T-cell (primary cell): ENCODE measurements at regions not wholly inside any gene's neighbourhood (a gene's known extent, or its start where the extent isn't known, plus 50 kb on each side); places are given as distances from the start of the nearest gene placed in this dataset.

Experiments
- ATAC-seq, 4 experiments: fragments of 200-7000 bp in 3 of 4; fragments of 150-1000 bp in 1 of 4; cut with Tn5 transposase; replicated peaks in 1 of 4; 1 replicate in 3 of 4; 2 replicates in 1 of 4; pipeline ENCODE4 v1.10.0; 2021; ENCODE audit warnings: moderate library complexity in 3 of 4, mild to moderate bottlenecking in 2 of 4, moderate number of reproducible peaks in 1 of 4
- CTCF ChIA-PET, 2 donors: fragments of 300-600 bp; sonication (Branson Sonifier 250); formaldehyde crosslinking; loops; one replicate each; lab custom pipeline; 2022; ENCODE audit warnings: antibody characterized with exemption in 2 of 2; lab: Charles Lee
- POLR2A ChIA-PET, 2 donors: fragments of 300-600 bp; sonication (Branson Sonifier 250); formaldehyde crosslinking; loops; one replicate each; lab custom pipeline; 2022; ENCODE audit warnings: antibody characterized with exemption in 2 of 2; lab: Charles Lee
- DNase-seq, 35 experiments: peaks; one replicate each; pipeline versions ENCODE4 v3.0.0 to v3.0.0-alpha.2; 2013 to 2023
- H3K27ac ChIP-seq: one replicate; pipeline ENCODE4 v1.5.1; 2013; ENCODE audit warnings: low read length
- H3K27me3 ChIP-seq, 2 experiments: replicated peaks in 1 of 2; 1 replicate in 1 of 2; 2 replicates in 1 of 2; pipeline versions ENCODE4 v1.6.1 to v1.7.0; 2013; ENCODE audit warnings: low read length in 1 of 2, mixed read lengths in 1 of 2; ENCODE audit not compliant: control insufficient read depth in 2 of 2, insufficient read depth in 2 of 2; ENCODE audit errors: extremely low read depth in 1 of 2
- H3K36me3 ChIP-seq, 2 donors: 1 replicate in 1 of 2; 2 replicates in 1 of 2; pipeline versions ENCODE4 v1.6.1 to v1.7.0; 2013; ENCODE audit warnings: low read length in 1 of 2; ENCODE audit not compliant: control insufficient read depth in 2 of 2, insufficient read depth in 1 of 2; ENCODE audit errors: extremely low read depth in 1 of 2
- H3K4me1 ChIP-seq, 2 experiments: 1 replicate in 1 of 2; 2 replicates in 1 of 2; pipeline versions ENCODE4 v1.6.1 to v1.7.0; 2013; ENCODE audit warnings: low read length in 2 of 2, mixed read lengths in 1 of 2; ENCODE audit not compliant: insufficient read depth in 2 of 2, control insufficient read depth in 1 of 2; ENCODE audit errors: extremely low read depth in 1 of 2
- H3K4me3 ChIP-seq, 2 donors: 1 replicate in 1 of 2; 2 replicates in 1 of 2; pipeline versions ENCODE4 v1.5.1 to v1.7.0; 2013; ENCODE audit warnings: mild to moderate bottlenecking in 2 of 2, low read length in 1 of 2, moderate library complexity in 1 of 2; ENCODE audit not compliant: control insufficient read depth in 1 of 2; ENCODE audit errors: extremely low read depth in 1 of 2
- H3K9me3 ChIP-seq: 2 replicates; pipeline ENCODE4 v1.7.0; 2013
- H3K27ac Mint-ChIP-seq, 2 donors: one replicate each; pipeline ENCODE4 v1.8.0; 2020 to 2021; ENCODE audit warnings: mild to moderate bottlenecking in 2 of 2, mixed read lengths in 2 of 2
- H3K27me3 Mint-ChIP-seq, 2 donors: one replicate each; pipeline ENCODE4 v1.8.0; 2021 to 2022; ENCODE audit warnings: mixed read lengths in 2 of 2
- H3K36me3 Mint-ChIP-seq: one replicate; pipeline ENCODE4 v1.8.0; 2021; ENCODE audit warnings: mixed read lengths
- H3K4me1 Mint-ChIP-seq, 3 donors: one replicate each; pipeline ENCODE4 v1.8.0; 2020 to 2022; ENCODE audit warnings: mixed read lengths in 3 of 3, mild to moderate bottlenecking in 1 of 3
- H3K4me3 Mint-ChIP-seq, 3 donors: one replicate each; pipeline ENCODE4 v1.8.0; 2020 to 2022; ENCODE audit warnings: mild to moderate bottlenecking in 3 of 3, mixed read lengths in 3 of 3, moderate library complexity in 3 of 3
- H3K9me3 Mint-ChIP-seq, 3 donors: one replicate each; pipeline ENCODE4 v1.8.0; 2020 to 2022; ENCODE audit warnings: mixed read lengths in 3 of 3
- WGBS: methylation state at CpG from one replicate; pipeline ENCODE4 v1.1.5; 2013; ENCODE audit warnings: missing lambda C conversion rate; ENCODE audit not compliant: insufficient coverage; 5-methylcytosine and 5-hydroxymethylcytosine counted together

- H3K27ac Mint-ChIP-seq: no peak overlapping the region
- H3K4me3 Mint-ChIP-seq: no peak overlapping the region
- Histone ChIP-seq H3K27me3 (peaks cover 0 to 3% of the 10 kb centered on the region in 2 experiments), H3K4me3 (no peak overlapping the region), H3K27ac (no peak overlapping the region), H3K9me3 (no peaks in the 10 kb centered on the region), H3K36me3 (no peaks in the 10 kb centered on the region), H3K4me1 (no peaks in the 10 kb centered on the region)
- WGBS: 80% methylated on average over 2 of the region's 6 CpGs
- H3K27me3 Mint-ChIP-seq: peaks cover 8 to 15% of the 10 kb centered on the region in 2 donors
- peaks cover 0 to 9% (median 9%) of the 10 kb centered on the region in 3 donors for H3K9me3 Mint-ChIP-seq
- DNase-seq (no peak), ATAC-seq (no peak)
- H3K4me1 Mint-ChIP-seq: no peaks in the 10 kb centered on the region
- POLR2A ChIA-PET: no interaction called here
- CTCF ChIA-PET: no interaction called here
- H3K36me3 Mint-ChIP-seq: no peaks in the 10 kb centered on the region
These were observed 260.1 kb upstream of the ARID1B start for GRCh38 chr6:156517088-156517487.

GRCh38 chr6:156515242-156515641, 261.9 kb upstream of the ARID1B start:
- H3K4me3 ChIP-seq: no peak overlapping the region
- Mint-ChIP-seq H3K27ac (no peak overlapping the region), H3K4me3 (no peak overlapping the region), H3K9me3 (peaks cover 0 to 8% (median 7%) of the 10 kb centered on the region in 3 donors), H3K36me3 (no peaks in the 10 kb centered on the region), H3K4me1 (no peaks in the 10 kb centered on the region), H3K27me3 (peaks cover 8 to 15% of the 10 kb centered on the region in 2 donors)
- no peak overlapping the region for H3K27ac ChIP-seq
- no peaks in the 10 kb centered on the region for H3K9me3 ChIP-seq
- 22% methylated on average over 3 of the region's 4 CpGs for WGBS
- ATAC-seq (no peak), DNase-seq (no peak)
- no peaks in the 10 kb centered on the region for H3K36me3 ChIP-seq
- ChIA-PET POLR2A (no interaction called here), CTCF (no interaction called here)
- no peaks in the 10 kb centered on the region for H3K4me1 ChIP-seq
- H3K27me3 ChIP-seq: peaks cover 0 to 3% of the 10 kb centered on the region in 2 experiments

- no CpG with 5 or more reads among the region's 2 CpGs for WGBS
These were observed 263.7 kb upstream of the ARID1B start for GRCh38 chr6:156513504-156513903.

GRCh38 chr6:156511570-156511969, 265.6 kb upstream of the ARID1B start:
- Mint-ChIP-seq H3K4me3 (no peak overlapping the region), H3K4me1 (peaks cover 0 to 8% (median 4%) of the 10 kb centered on the region in 3 donors), H3K36me3 (no peaks in the 10 kb centered on the region), H3K27ac (no peak overlapping the region), H3K27me3 (peaks cover 17 to 21% of the 10 kb centered on the region in 2 donors), H3K9me3 (no peaks in the 10 kb centered on the region)
- POLR2A ChIA-PET: no interaction called here
- peaks cover 0 to 12% of the 10 kb centered on the region in 2 experiments for H3K27me3 ChIP-seq
- ATAC-seq (no peak), DNase-seq (no peak)
- no peaks in the 10 kb centered on the region for H3K4me1 ChIP-seq
- H3K4me3 ChIP-seq: no peak overlapping the region
- H3K9me3 ChIP-seq: no peaks in the 10 kb centered on the region
- H3K27ac ChIP-seq: no peak overlapping the region
- CTCF ChIA-PET: interaction anchor here in 1 of 2 donors (0.5 kb wide), 1 partner anchor 232 kb away, joined by 4 read pairs; no protein-coding TSS in a partner anchor
- H3K36me3 ChIP-seq: no peaks in the 10 kb centered on the region

More at GRCh38 chr6:156513504-156513903, 263.7 kb upstream of the ARID1B start:
- Histone ChIP-seq H3K9me3 (no peaks in the 10 kb centered on the region), H3K36me3 (no peaks in the 10 kb centered on the region), H3K4me1 (no peaks in the 10 kb centered on the region), H3K27me3 (peaks cover 0 to 10% of the 10 kb centered on the region in 2 experiments), H3K4me3 (no peak overlapping the region), H3K27ac (no peak overlapping the region)
- ChIA-PET POLR2A (no interaction called here), CTCF (no interaction called here)
- peaks cover 12 to 23% of the 10 kb centered on the region in 2 donors for H3K27me3 Mint-ChIP-seq
- H3K4me1 Mint-ChIP-seq: peaks cover 0 to 5% (median 4%) of the 10 kb centered on the region in 3 donors
- no peak for DNase-seq
- no peak overlapping the region for H3K27ac Mint-ChIP-seq
- no peak overlapping the region for H3K4me3 Mint-ChIP-seq
- ATAC-seq: no peak
- H3K9me3 Mint-ChIP-seq: no peaks in the 10 kb centered on the region
- no peaks in the 10 kb centered on the region for H3K36me3 Mint-ChIP-seq

GRCh38 chr6:156511051-156511450, 266.1 kb upstream of the ARID1B start:
- H3K9me3 Mint-ChIP-seq: no peaks in the 10 kb centered on the region
- H3K4me1 Mint-ChIP-seq: peaks cover 0 to 8% (median 4%) of the 10 kb centered on the region in 3 donors
- H3K27ac Mint-ChIP-seq: no peak overlapping the region
- peaks cover 15 to 19% of the 10 kb centered on the region in 2 donors for H3K27me3 Mint-ChIP-seq
- no peak overlapping the region for H3K4me3 Mint-ChIP-seq
- DNase-seq (no peak), ATAC-seq (no peak)
- Histone ChIP-seq H3K36me3 (no peaks in the 10 kb centered on the region), H3K9me3 (no peaks in the 10 kb centered on the region), H3K4me3 (no peak overlapping the region), H3K4me1 (no peaks in the 10 kb centered on the region), H3K27ac (no peak overlapping the region), H3K27me3 (peaks cover 0 to 12% of the 10 kb centered on the region in 2 experiments)
- ChIA-PET POLR2A (no interaction called here), CTCF (no interaction called here)
- no peaks in the 10 kb centered on the region for H3K36me3 Mint-ChIP-seq
- 63% methylated on average over 2 of the region's 5 CpGs for WGBS

GRCh38 chr6:156510242-156510641, 266.9 kb upstream of the ARID1B start:
- Mint-ChIP-seq H3K4me1 (peaks cover 0 to 8% (median 4%) of the 10 kb centered on the region in 3 donors), H3K9me3 (no peaks in the 10 kb centered on the region), H3K36me3 (no peaks in the 10 kb centered on the region), H3K4me3 (no peak overlapping the region), H3K27ac (no peak overlapping the region), H3K27me3 (peaks cover 15 to 16% of the 10 kb centered on the region in 2 donors)
- Histone ChIP-seq H3K27ac (no peak overlapping the region), H3K27me3 (peaks cover 0 to 12% of the 10 kb centered on the region in 2 experiments), H3K9me3 (no peaks in the 10 kb centered on the region), H3K4me3 (no peak overlapping the region), H3K36me3 (no peaks in the 10 kb centered on the region), H3K4me1 (no peaks in the 10 kb centered on the region)
- ChIA-PET CTCF (no interaction called here), POLR2A (no interaction called here)
- DNase-seq (no peak), ATAC-seq (no peak)
- no CpG with 5 or more reads among the region's 2 CpGs for WGBS

GRCh38 chr6:156509496-156509895, 267.7 kb upstream of the ARID1B start:
- WGBS: 79% methylated on average over 5 of the region's 9 CpGs
- CTCF ChIA-PET: interaction anchor here in 1 of 2 donors (0.6 kb wide), 1 partner anchor 230 kb away, joined by 6 read pairs; no protein-coding TSS in a partner anchor

More at GRCh38 chr6:156509496-156509895, 267.7 kb upstream of the ARID1B start:
- H3K27me3 ChIP-seq: peaks cover 0 to 12% of the 10 kb centered on the region in 2 experiments
- H3K9me3 ChIP-seq: no peaks in the 10 kb centered on the region
- no peaks in the 10 kb centered on the region for H3K36me3 ChIP-seq
- POLR2A ChIA-PET: no interaction called here
- peaks cover 15 to 16% of the 10 kb centered on the region in 2 donors for H3K27me3 Mint-ChIP-seq
- H3K36me3 Mint-ChIP-seq: no peaks in the 10 kb centered on the region
- H3K9me3 Mint-ChIP-seq: no peaks in the 10 kb centered on the region
- H3K4me3 ChIP-seq: no peak overlapping the region
- H3K4me3 Mint-ChIP-seq: no peak overlapping the region
- no peak for ATAC-seq
- no peaks in the 10 kb centered on the region for H3K4me1 ChIP-seq
- no peak overlapping the region for H3K27ac ChIP-seq
- peaks cover 0 to 8% (median 4%) of the 10 kb centered on the region in 3 donors for H3K4me1 Mint-ChIP-seq
- no peak overlapping the region for H3K27ac Mint-ChIP-seq
- DNase-seq: no peak
